Fibroblast of skin of left biceps (primary cell): ENCODE measurements at regions not wholly inside any gene's neighbourhood (a gene's known extent, or its start where the extent isn't known, plus 50 kb on each side); places are given as distances from the start of the nearest gene placed in this dataset.
A peak's percentile ranks its signal among the peaks of the same experiment; 100 is the strongest.

Experiments
- DNase-seq, 2 experiments: peaks; one replicate each; pipeline ENCODE4 v3.0.0-alpha.2; 2013; ENCODE audit warnings: low read depth in 2 of 2

- DNase-seq = no peak
Observed at GRCh38 chr13:42658019-42658418, 84.1 kb downstream of the TNFSF11 start.

DNA sequence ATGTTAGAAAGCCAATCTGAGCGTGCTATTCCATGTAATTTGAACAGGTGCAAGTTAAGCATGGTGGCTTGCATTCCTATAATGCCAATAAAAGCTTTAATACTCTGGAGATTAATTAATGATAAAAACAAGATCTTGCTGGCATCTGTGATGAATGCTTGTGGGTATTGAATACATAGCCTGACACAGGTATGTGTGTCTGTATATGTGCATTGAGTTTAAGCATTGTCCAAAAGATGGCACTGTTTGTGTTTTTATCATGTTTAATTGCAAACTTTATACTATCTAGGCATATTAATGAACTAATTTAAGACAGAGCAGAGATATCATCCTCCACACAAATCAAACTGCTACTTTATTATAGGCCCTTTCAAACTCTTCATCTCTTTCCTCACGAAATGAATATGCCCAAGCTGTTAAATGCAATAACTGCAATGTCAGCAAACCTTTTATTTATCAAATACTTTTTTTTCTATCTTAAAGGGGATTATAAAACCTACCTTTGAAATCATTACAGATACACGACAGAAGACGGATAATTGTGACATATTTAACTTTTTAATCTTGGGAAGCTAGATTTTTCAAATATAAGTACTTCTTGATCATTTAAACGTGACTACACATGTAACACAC is 86.5 kb downstream of the TNFSF11 start:
- no peak for DNase-seq

GRCh38 chr13:42667638-42668037 is 93.7 kb downstream of the TNFSF11 start:
- DNase-seq = no peak

DNA sequence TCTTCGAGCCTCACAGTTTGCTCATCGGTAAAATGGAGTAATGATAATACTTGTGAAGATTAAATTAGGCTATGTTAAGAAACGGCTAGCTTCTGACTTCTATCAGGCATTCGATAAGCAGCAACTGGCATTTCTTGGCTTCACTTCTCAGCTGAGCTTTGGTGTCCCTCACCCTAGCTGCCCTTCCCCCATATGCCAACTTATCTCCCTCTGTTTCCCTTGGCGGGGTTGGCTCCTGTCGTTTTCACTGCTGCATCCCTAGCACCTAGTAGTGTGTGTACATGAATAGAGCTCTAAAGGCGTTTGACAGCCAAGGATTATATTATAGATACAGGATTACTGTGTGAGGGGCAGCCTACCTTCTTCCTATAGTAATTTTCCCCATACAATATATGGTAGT is 97.5 kb downstream of the TNFSF11 start:
- no peak for DNase-seq

- no peak for DNase-seq
Observed at GRCh38 chr13:42673677-42674076, 99.7 kb downstream of the TNFSF11 start.

GRCh38 chr13:42680748-42681147 is 100.6 kb upstream of the FAM216B start:
- DNase-seq = no peak

- no peak for DNase-seq
Observed at GRCh38 chr13:42681326-42682100, 99.9 kb upstream of the FAM216B start.

- DNase-seq = no peak
Observed at GRCh38 chr13:42684226-42684625, 97.2 kb upstream of the FAM216B start.

GRCh38 chr13:42685751-42686150 is 95.6 kb upstream of the FAM216B start:
- DNase-seq = no peak

- no peak for DNase-seq
Observed at GRCh38 chr13:42686165-42686564, 95.2 kb upstream of the FAM216B start.

GRCh38 chr13:42688821-42689220 is 92.6 kb upstream of the FAM216B start:
- no peak for DNase-seq

DNA sequence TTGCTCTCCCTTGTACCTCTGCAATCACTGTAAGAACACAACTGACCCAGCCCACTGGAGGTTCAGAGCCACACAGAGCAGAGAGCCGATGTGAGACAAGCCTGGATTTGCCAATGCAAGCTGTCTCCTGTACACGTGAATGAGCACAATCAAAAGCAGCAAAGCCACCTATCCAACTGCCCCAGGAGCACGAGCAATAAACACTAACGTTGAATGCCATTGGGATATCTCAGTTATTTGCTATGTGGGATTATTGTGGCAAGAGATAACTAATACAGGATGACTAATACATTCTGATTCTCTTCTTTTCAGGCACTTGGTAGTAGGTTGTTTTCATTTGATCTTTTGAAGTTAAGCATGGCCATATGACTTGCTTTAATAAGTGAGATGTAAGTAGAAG is 85.2 kb upstream of the FAM216B start:
- DNase-seq = peak; percentile 37 to 50

- DNase-seq = no peak
Observed at GRCh38 chr13:42699912-42700311, 81.5 kb upstream of the FAM216B start.

- DNase-seq = no peak
Observed at GRCh38 chr13:42702716-42703115, 78.7 kb upstream of the FAM216B start.

DNA sequence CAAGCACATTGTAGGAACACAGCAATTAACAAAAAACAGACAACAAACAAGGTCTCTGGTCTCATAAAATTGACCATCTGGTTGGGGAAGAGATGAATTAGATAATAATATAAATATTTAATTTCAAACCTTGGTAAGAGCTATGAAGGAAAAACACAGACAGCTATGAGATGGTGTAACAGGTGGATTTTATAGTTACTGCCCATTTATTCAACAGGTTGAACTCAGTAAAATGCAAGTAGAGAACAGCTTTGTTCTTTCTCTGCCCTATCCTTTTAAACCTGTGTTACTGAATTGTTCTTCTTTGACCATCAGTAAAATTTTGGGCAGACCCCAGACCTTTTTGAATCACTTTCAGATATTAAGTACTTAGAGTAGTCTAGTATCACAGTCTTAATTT is 77.6 kb upstream of the FAM216B start:
- no peak for DNase-seq

- DNase-seq = no peak
Observed at GRCh38 chr13:42706286-42706685, 75.1 kb upstream of the FAM216B start.

GRCh38 chr13:42707048-42707447 is 74.3 kb upstream of the FAM216B start:
- no peak for DNase-seq

DNA sequence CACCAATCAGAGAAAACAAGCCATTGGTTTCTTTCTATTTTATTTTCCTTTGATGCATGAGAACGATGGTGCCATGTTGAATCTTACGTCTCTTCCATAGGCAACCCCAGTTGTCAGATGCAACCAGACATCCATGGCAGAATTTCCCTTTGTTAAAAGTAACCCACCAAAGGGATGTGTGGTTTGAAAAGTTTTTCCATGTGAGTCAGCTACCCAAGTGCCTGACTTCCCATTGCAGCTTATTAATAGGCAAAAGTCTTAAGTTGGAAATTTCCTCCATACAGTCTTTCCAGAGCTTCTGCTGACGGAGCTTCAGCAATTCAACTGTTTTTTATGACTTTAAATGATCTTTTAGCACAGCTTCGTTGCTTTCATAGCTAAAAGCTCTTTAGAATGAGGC is 73.8 kb upstream of the FAM216B start:
- peak in 1 of 2 experiments; percentile 43 for DNase-seq

- no peak for DNase-seq
Observed at GRCh38 chr13:42708391-42708790, 73.0 kb upstream of the FAM216B start.

DNA sequence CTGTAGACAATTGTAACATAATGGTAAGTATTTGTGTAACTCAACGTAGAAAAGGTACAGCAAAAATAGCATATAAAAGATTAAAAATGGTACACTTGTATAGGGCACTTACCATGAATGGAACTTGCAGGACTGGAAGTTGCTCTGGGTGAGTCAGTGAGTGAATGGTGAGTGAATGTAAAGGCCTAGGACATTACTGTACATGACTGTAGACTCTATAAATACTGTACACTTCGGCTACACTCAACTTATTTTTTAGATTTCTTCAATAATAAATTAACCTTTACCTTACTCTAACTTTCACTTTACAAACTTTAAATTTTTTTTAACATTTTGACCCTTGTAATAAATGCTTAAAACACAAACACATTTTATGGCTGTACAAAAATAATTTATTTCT is 72.1 kb upstream of the FAM216B start:
- no peak for DNase-seq

DNA sequence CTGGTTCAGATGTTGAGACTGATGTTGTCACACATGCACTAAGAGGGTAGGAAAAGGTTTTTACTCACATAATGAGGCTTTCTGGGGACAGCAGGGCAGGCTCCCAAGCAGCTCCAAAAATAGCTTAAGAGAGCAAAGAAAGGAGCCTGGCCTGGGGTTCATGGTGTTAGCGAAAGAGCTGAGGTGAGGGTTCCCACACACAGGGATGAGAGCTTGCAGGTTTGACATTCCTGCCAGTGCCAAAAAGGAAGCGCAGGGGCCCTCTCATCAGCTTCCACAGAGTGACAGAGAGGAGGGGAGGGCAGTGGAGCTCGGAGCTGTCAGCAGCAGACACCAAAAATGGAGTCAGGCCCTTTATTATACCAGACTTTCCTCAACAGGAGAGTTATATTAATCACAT is 65.5 kb upstream of the FAM216B start:
- DNase-seq = no peak

DNA sequence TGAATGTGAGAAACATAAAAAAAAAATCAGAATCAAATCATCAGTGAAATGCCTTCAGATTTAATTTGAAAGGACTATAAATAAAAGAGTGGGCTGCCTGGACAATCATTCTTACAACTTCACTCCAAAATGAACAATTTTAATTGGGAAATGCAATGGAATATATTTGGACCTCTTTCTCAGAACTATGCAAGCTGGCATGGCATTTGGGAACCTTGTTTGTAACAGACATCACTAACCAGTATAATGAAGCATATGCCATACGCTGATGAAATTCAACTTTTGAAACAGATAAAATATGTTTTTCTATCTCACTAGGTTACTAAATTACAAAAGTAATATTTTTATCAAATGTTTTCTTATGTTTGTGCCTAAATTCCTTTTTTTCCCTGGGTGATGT is 64.2 kb upstream of the FAM216B start:
- DNase-seq = no peak

GRCh38 chr13:42720113-42720857 is 61.1 kb upstream of the FAM216B start:
- DNase-seq = peak; percentile 95 to 96
